ENCODE measurements at regions not wholly inside any gene's neighbourhood (a gene's known extent, or its start where the extent isn't known, plus 50 kb on each side); places are given as distances from the start of the nearest gene placed in this dataset.

DNA sequence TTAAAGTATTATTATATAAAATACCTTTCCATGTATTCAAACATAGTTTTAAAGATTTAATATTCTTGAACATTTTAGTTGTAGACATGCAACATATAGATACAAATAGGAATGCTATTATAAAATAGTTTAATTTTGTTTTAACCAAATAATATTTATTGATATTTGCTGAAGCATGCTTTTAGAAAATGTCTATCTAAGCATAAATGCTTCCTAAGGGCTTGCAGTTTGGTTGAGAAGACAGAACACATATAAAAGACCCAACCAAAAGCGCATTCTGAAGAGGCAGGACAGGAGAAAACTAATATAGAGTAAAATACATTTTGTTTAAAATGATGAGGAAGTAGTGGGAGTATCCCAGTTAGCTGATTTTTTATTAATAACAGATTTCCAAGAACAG, 181.5 kb upstream of the ISL1 start:
- TF ChIP-seq EP300 (IDR thresholded peaks at IDR 0.05) (no peak), POLR2AphosphoS5 (IDR thresholded peaks at IDR 0.05) (no peak), POLR2A (IDR thresholded peaks at IDR 0.05) (no peak), CTCF (IDR thresholded peaks at IDR 0.05) (no peak)
- H3K36me3 ChIP-seq, result no peaks in the 10 kb centered on the region
- DNase-seq, result no peak
- H3K27ac ChIP-seq, result no peak overlapping the region
- H3K9me3 ChIP-seq, result no peaks in the 10 kb centered on the region
- no peaks in the 10 kb centered on the region for H3K4me1 ChIP-seq
- no peak for ATAC-seq (ENCODE audit: low FRiP score in 2 of 2)
- 81 to 87% methylated on average over 1 of the region's 1 CpG for WGBS, 2 donors
- H3K27me3 ChIP-seq, result no peaks in the 10 kb centered on the region
- H3K4me3 ChIP-seq, result no peak overlapping the region

DNA sequence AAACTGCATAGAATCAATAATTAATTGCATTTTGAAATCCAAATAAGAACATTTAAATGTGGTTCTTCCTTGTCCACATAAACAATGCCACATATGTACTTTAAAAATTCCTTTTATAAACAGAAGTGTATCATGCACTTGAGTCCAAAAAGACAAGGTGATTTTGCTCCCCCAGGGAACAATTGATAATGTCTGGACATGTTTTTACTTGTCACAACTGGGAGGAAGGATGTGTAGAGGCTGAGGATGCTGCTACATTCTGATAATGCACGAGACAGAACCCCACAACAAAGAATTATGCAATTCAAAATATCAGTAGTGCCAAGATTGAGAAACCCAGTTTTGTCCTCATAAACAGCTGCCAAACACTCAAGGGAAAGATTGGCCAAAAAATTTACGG, 181.1 kb upstream of the ISL1 start:
- no peaks in the 10 kb centered on the region for H3K27me3 ChIP-seq
- TF ChIP-seq POLR2AphosphoS5 (IDR thresholded peaks at IDR 0.05) (no peak), POLR2A (IDR thresholded peaks at IDR 0.05) (no peak), EP300 (IDR thresholded peaks at IDR 0.05) (no peak), CTCF (IDR thresholded peaks at IDR 0.05) (no peak)
- DNase-seq (no peak), ATAC-seq (ENCODE audit: low FRiP score in 2 of 2) (no peak)
- no peaks in the 10 kb centered on the region for H3K9me3 ChIP-seq
- no peak overlapping the region for H3K4me3 ChIP-seq
- no peaks in the 10 kb centered on the region for H3K36me3 ChIP-seq
- no peak overlapping the region for H3K27ac ChIP-seq
- H3K4me1 ChIP-seq, result no peaks in the 10 kb centered on the region
- 45 to 47% methylated on average over 2 of the region's 2 CpGs for WGBS, 2 donors

DNA sequence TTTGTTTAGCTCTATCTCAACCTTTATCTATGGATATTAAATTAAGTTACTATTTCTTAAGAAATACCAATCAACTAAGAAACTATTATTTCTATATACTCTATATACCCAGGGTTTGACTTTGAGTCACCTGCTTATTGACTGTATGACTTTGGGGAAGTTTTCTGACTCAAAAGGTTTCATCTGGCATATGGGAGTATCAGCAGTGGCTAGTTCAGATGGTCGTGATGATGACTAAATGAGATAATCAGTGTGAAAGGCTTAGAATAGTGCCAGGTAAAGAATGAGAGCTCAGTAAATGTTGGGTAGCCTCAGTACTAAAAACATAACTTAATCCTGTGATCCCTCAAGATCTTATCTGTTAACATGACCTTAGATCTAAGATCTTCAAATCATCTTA, 179.7 kb upstream of the ISL1 start:
- no peak for DNase-seq
- no peak for ATAC-seq (ENCODE audit: low FRiP score in 2 of 2)
- WGBS, 2 donors, result 46 to 58% methylated on average over 1 of the region's 1 CpG
- no peaks in the 10 kb centered on the region for H3K4me1 ChIP-seq
- no peaks in the 10 kb centered on the region for H3K36me3 ChIP-seq
- no peaks in the 10 kb centered on the region for H3K27me3 ChIP-seq
- H3K4me3 ChIP-seq, result no peak overlapping the region
- H3K27ac ChIP-seq, result no peak overlapping the region
- no peaks in the 10 kb centered on the region for H3K9me3 ChIP-seq
- TF ChIP-seq EP300 (IDR thresholded peaks at IDR 0.05) (no peak), CTCF (IDR thresholded peaks at IDR 0.05) (no peak), POLR2A (IDR thresholded peaks at IDR 0.05) (no peak), POLR2AphosphoS5 (IDR thresholded peaks at IDR 0.05) (no peak)

GRCh38 chr5:51208296-51208695, 175.0 kb upstream of the ISL1 start:
- H3K4me1 ChIP-seq, result no peaks in the 10 kb centered on the region
- H3K27ac ChIP-seq, result no peak overlapping the region
- H3K9me3 ChIP-seq, result no peaks in the 10 kb centered on the region
- TF ChIP-seq POLR2AphosphoS5 (IDR thresholded peaks at IDR 0.05) (no peak), POLR2A (IDR thresholded peaks at IDR 0.05) (no peak)
- H3K4me3 ChIP-seq, result no peak overlapping the region
- 65 to 82% methylated on average over 3 of the region's 3 CpGs for WGBS, 2 donors
- DNase-seq (no peak), ATAC-seq (ENCODE audit: low FRiP score in 2 of 2) (no peak)
- no peaks in the 10 kb centered on the region for H3K27me3 ChIP-seq
- no peaks in the 10 kb centered on the region for H3K36me3 ChIP-seq

- WGBS, 2 donors, result 22 to 23% methylated on average over 1 of the region's 1 CpG
- no peak overlapping the region for H3K27ac ChIP-seq
- TF ChIP-seq CTCF (IDR thresholded peaks at IDR 0.05) (no peak), POLR2A (IDR thresholded peaks at IDR 0.05) (no peak), EP300 (IDR thresholded peaks at IDR 0.05) (no peak), POLR2AphosphoS5 (IDR thresholded peaks at IDR 0.05) (no peak)
Measured at GRCh38 chr5:51214746-51215145, 168.5 kb upstream of the ISL1 start.

More at GRCh38 chr5:51214746-51215145, 168.5 kb upstream of the ISL1 start:
- no peak overlapping the region for H3K4me3 ChIP-seq
- H3K27me3 ChIP-seq, result no peaks in the 10 kb centered on the region
- H3K4me1 ChIP-seq, result no peaks in the 10 kb centered on the region
- H3K9me3 ChIP-seq, result no peaks in the 10 kb centered on the region
- ATAC-seq (ENCODE audit: low FRiP score in 2 of 2) (no peak), DNase-seq (no peak)
- no peaks in the 10 kb centered on the region for H3K36me3 ChIP-seq

All from upper lobe of left lung (tissue), 6 donors.